OCI-LY1 (cell line): ENCODE measurements at regions not wholly inside any gene's neighbourhood (a gene's known extent, or its start where the extent isn't known, plus 50 kb on each side); places are given as distances from the start of the nearest gene placed in this dataset.

ENCODE experiments used
- H2AFZ ChIP-seq: fragments of 200-600 bp; sonication (generic), shearing (Covaris generic); 2 replicates; pipeline ENCODE4 v1.6.0; 2014; ENCODE audit warnings: antibody characterized with exemption, mild to moderate bottlenecking, low read length
- H3F3A ChIP-seq: fragments of 200-600 bp; sonication (generic), shearing (Covaris generic); 2 replicates; pipeline ENCODE4 v1.6.0; 2014; ENCODE audit warnings: mild to moderate bottlenecking, antibody characterized with exemption, low read length, moderate library complexity; ENCODE audit not compliant: insufficient read depth
- H3K27ac ChIP-seq: fragments of 200-600 bp; sonication (generic); 2 replicates; pipeline ENCODE4 v1.5.1; 2014; ENCODE audit warnings: low read length, mixed run types, mild to moderate bottlenecking, low read depth; ENCODE audit not compliant: poor library complexity, severe bottlenecking
- H3K27me3 ChIP-seq: fragments of 200-600 bp; sonication (generic); 2 replicates; pipeline ENCODE4 v1.6.0; 2014; ENCODE audit warnings: antibody characterized with exemption, mild to moderate bottlenecking, low read length, moderate library complexity; ENCODE audit not compliant: insufficient read depth
- H3K36me3 ChIP-seq: fragments of 200-600 bp; sonication (generic); 2 replicates; pipeline ENCODE4 v1.6.1; 2014; ENCODE audit warnings: mild to moderate bottlenecking, antibody characterized with exemption, low read length, moderate library complexity, mixed read lengths; ENCODE audit not compliant: insufficient read depth
- H3K4me1 ChIP-seq: fragments of 200-600 bp; sonication (generic); 2 replicates; pipeline ENCODE4 v1.5.1; 2014; ENCODE audit warnings: mild to moderate bottlenecking, low read length, moderate library complexity; ENCODE audit not compliant: insufficient read depth, severe bottlenecking
- H3K4me2 ChIP-seq: fragments of 200-600 bp; sonication (generic), shearing (Covaris generic); 2 replicates; pipeline ENCODE4 v1.6.1; 2014; ENCODE audit warnings: low read length
- H3K4me3 ChIP-seq: fragments of 200-600 bp; sonication (generic); 2 replicates; pipeline ENCODE4 v1.5.1; 2014; ENCODE audit warnings: low read length, low read depth, mild to moderate bottlenecking, mixed read lengths; ENCODE audit not compliant: poor library complexity, severe bottlenecking
- H3K79me2 ChIP-seq: fragments of 200-600 bp; shearing (Covaris generic); 2 replicates; pipeline ENCODE4 v1.6.1; 2016; ENCODE audit warnings: mixed run types, low read length, mixed read lengths; ENCODE audit not compliant: insufficient read depth
- H3K9ac ChIP-seq: fragments of 200-600 bp; sonication (generic), shearing (Covaris generic); 2 replicates; pipeline ENCODE4 v1.6.1; 2014; ENCODE audit warnings: mild to moderate bottlenecking, low read length, mixed read lengths
- H3K9me2 ChIP-seq: fragments of 200-600 bp; sonication (generic), shearing (Covaris generic); 2 replicates; pipeline ENCODE4 v1.6.1; 2014; ENCODE audit warnings: low read depth, mild to moderate bottlenecking, low read length, mixed read lengths
- H3K9me3 ChIP-seq: fragments of 200-600 bp; shearing (Covaris generic); 2 replicates; pipeline ENCODE4 v1.6.1; 2014; ENCODE audit warnings: low read length, mixed read lengths
- H4K20me1 ChIP-seq: fragments of 200-600 bp; sonication (generic), shearing (Covaris generic); 2 replicates; pipeline ENCODE4 v1.6.0; 2016; ENCODE audit warnings: mild to moderate bottlenecking, low read length; ENCODE audit not compliant: insufficient read depth
- EZH2 ChIP-seq: fragments of 200-600 bp; sonication (generic), shearing (Covaris generic); IDR thresholded peaks from 2 replicates; pipeline ENCODE4 v1.8.0; 2017; ENCODE audit warnings: borderline replicate concordance, mixed run types, mild to moderate bottlenecking, antibody characterized with exemption, low read length, moderate library complexity, mixed read lengths
- TF ChIP-seq, protein P1 (sequence below): fragments of 200-600 bp; sonication (generic), shearing (Covaris generic); IDR thresholded peaks from 2 replicates; pipeline ENCODE4 v1.5.1; 2017; ENCODE audit warnings: mild to moderate bottlenecking, antibody characterized with exemption, low read length, moderate library complexity, mixed read lengths

DNA sequence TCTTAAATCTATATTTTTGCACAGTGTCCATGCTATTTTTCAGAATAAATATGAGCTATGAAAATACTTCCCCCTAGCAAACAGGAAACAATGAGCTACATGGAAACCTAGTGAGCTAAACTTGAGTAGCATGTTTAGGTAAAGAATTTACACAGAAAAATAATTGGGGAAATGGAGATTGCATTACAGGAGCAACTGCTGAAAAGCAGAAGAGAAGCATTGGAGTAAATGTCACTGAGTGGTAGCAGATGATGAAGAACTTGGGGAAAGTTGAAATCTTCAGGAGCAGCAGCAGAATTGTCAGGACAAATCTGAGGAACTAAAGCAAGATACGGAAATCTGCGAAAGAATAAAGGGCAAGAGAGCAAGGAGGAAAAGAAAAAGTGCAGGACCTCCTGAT is 610.3 kb downstream of the TLE1 start:
- no peaks in the 10 kb centered on the region for H4K20me1 ChIP-seq

DNA sequence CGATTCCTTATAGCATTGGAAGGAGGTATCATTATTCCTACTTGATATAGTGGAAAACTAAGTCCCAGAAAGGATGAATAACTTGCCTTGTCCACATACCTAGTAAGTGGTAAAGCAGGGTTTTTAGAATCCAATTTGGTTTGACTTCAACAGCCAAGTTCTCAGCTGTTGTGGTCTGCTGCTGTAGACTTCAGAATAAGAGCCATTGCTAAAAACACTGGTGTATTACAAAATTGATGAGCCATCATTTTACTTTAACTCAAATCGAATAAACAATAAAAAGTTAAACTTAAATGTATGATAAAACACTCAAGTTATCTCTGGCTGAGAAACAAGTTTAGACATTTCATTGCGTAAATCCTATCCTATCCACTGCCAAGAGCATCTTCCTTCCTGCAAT is 610.8 kb downstream of the TLE1 start:
- Histone ChIP-seq H3K9ac (no peak overlapping the region), H3K9me2 (no peaks in the 10 kb centered on the region), H3K4me2 (no peak overlapping the region), H3F3A (no peaks in the 10 kb centered on the region), H3K4me3 (no peak overlapping the region), H2AFZ (no peak overlapping the region), H3K79me2 (no peaks in the 10 kb centered on the region), H4K20me1 (no peaks in the 10 kb centered on the region), H3K27me3 (no peaks in the 10 kb centered on the region), H3K4me1 (no peaks in the 10 kb centered on the region), H3K27ac (no peak overlapping the region), H3K9me3 (no peaks in the 10 kb centered on the region), H3K36me3 (no peaks in the 10 kb centered on the region)
- TF ChIP-seq, protein P1, sequence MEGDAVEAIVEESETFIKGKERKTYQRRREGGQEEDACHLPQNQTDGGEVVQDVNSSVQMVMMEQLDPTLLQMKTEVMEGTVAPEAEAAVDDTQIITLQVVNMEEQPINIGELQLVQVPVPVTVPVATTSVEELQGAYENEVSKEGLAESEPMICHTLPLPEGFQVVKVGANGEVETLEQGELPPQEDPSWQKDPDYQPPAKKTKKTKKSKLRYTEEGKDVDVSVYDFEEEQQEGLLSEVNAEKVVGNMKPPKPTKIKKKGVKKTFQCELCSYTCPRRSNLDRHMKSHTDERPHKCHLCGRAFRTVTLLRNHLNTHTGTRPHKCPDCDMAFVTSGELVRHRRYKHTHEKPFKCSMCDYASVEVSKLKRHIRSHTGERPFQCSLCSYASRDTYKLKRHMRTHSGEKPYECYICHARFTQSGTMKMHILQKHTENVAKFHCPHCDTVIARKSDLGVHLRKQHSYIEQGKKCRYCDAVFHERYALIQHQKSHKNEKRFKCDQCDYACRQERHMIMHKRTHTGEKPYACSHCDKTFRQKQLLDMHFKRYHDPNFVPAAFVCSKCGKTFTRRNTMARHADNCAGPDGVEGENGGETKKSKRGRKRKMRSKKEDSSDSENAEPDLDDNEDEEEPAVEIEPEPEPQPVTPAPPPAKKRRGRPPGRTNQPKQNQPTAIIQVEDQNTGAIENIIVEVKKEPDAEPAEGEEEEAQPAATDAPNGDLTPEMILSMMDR, result no peak
- no peak for TF ChIP-seq EZH2

More for the DNA sequence above, 610.3 kb downstream of the TLE1 start:
- no peaks in the 10 kb centered on the region for H3K36me3 ChIP-seq
- H3K79me2 ChIP-seq, result no peaks in the 10 kb centered on the region
- H3K9me2 ChIP-seq, result no peaks in the 10 kb centered on the region
- H3K27me3 ChIP-seq, result no peaks in the 10 kb centered on the region
- no peaks in the 10 kb centered on the region for H3K4me1 ChIP-seq
- H3K27ac ChIP-seq, result no peak overlapping the region
- no peaks in the 10 kb centered on the region for H3K9me3 ChIP-seq
- H3K4me3 ChIP-seq, result no peak overlapping the region
- H3F3A ChIP-seq, result no peaks in the 10 kb centered on the region
- TF ChIP-seq, protein P1, result no peak
- TF ChIP-seq EZH2, result no peak
- H2AFZ ChIP-seq, result no peak overlapping the region
- H3K9ac ChIP-seq, result no peak overlapping the region
- no peak overlapping the region for H3K4me2 ChIP-seq

DNA sequence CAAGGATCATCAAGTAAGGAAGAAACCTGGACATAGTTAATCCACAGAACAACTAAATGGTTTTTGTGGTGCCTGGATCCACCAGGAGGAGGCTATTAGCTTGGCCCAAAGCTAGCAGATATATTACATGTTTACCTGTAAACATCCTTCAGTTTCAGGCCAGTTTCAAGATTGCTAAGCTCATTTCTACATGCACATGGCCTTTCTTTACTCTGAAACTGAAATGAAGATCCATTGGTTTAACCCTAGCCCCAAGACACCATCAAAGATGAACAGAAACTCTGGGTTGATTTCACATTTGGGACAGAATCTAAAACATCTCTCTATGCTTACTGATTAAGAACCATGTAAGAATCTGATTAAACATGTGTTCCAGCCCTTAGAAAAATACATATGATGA is 611.8 kb downstream of the TLE1 start:
- Histone ChIP-seq H3K4me2 (no peak overlapping the region), H3K9ac (no peak overlapping the region), H3K4me1 (no peaks in the 10 kb centered on the region), H3F3A (no peaks in the 10 kb centered on the region), H3K9me2 (no peaks in the 10 kb centered on the region), H3K27ac (no peak overlapping the region), H2AFZ (no peak overlapping the region), H4K20me1 (no peaks in the 10 kb centered on the region), H3K36me3 (no peaks in the 10 kb centered on the region), H3K79me2 (no peaks in the 10 kb centered on the region), H3K4me3 (no peak overlapping the region), H3K27me3 (no peaks in the 10 kb centered on the region), H3K9me3 (no peaks in the 10 kb centered on the region)
- TF ChIP-seq, protein P1, result no peak
- TF ChIP-seq EZH2, result no peak
